GM12872 (cell line): ENCODE measurements at regions not wholly inside any gene's neighbourhood (a gene's known extent, or its start where the extent isn't known, plus 50 kb on each side); places are given as distances from the start of the nearest gene placed in this dataset.

Source experiments
- TF ChIP-seq, protein P1 (sequence below): IDR thresholded peaks from 3 replicates; pipeline ENCODE4 v1.5.1; 2011; ENCODE audit warnings: low read depth, mild to moderate bottlenecking, low read length, moderate library complexity; ENCODE audit not compliant: insufficient read depth

DNA sequence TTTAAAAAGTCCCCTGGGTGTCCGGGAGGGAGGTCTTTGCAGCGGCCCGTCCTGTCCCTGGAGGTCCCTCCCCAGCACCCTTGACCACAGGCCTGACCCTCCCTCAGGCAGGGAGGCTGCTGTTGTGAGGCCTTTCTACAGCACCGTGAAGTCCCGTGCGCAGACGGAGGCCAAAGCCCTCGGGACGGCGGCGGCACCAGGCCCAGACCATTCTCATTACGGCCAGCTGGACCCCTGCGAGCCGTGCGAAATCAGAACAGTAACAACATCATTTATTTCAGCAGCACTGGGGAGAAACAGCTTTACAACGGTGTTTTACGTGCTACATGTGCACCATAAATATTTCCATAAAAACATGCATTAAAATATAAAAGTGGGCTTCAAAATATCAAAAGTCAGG lies 101.4 kb upstream of the ACTRT2 start:
- TF ChIP-seq, protein P1, sequence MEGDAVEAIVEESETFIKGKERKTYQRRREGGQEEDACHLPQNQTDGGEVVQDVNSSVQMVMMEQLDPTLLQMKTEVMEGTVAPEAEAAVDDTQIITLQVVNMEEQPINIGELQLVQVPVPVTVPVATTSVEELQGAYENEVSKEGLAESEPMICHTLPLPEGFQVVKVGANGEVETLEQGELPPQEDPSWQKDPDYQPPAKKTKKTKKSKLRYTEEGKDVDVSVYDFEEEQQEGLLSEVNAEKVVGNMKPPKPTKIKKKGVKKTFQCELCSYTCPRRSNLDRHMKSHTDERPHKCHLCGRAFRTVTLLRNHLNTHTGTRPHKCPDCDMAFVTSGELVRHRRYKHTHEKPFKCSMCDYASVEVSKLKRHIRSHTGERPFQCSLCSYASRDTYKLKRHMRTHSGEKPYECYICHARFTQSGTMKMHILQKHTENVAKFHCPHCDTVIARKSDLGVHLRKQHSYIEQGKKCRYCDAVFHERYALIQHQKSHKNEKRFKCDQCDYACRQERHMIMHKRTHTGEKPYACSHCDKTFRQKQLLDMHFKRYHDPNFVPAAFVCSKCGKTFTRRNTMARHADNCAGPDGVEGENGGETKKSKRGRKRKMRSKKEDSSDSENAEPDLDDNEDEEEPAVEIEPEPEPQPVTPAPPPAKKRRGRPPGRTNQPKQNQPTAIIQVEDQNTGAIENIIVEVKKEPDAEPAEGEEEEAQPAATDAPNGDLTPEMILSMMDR: no peak

DNA sequence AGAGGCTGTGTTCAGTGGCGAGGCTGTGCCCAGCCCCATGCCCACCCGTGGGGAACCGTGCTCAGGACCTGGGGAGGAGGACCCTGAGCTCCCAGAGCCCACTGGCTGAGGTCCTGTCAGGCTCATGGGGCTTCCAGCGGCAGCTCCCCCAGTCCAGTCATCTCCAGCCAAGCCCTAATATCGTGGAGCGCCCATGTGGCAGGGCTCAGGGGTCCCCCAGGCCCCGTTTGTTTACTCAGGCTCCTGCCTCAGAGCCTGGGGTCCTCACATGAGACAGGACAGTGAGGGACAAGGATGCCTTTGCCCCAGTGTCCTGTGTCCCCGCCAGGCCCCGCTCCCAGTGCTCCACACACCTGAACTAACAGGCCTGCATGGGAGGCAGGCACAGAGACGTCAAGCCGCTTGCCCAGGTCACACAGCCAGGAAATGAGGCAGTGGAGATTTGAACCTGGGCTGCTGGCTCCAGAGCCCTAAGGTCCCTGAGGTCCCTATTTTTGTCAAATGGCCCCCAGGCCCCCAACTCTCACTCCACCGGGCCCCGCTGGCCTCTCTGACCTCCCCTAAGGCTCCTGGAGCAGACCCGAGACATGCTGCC lies 100.7 kb upstream of the ACTRT2 start:
- TF ChIP-seq, protein P1: no peak

DNA sequence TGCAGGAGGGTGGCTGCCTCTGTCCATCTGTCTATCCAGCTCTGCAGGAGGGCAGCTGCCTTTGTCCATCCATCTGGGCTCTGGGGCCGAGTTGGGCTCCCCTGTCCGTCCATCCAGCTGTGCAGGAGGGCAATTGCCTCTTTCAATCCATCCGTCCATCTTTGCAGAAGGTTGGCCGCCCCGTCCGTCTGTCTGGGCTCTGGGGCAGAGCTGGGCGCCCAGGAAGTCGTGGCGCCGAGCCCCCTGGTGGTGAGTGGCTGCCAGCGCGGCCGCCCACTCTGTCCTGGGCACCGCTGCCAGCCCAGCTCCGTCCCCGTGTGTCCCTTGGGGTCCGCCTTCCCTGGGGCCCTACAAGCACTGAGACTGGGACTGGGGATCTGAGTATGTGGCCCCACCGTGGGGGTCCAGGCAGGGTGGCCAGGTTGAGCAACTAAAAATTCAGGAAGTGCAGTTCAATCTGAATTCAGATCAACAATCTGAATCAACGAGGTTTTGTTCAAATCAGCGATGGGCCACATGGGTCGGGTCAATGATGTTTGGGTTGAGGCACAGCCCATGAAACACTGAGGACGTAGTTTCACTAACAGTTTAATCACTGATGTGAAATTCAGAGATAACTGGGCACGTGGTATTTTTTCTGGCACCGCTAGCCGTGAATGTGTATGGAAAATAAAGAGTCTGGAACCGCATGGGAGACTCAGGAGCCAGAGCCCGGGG lies 99.1 kb upstream of the ACTRT2 start:
- TF ChIP-seq, protein P1: peak; percentile 60

DNA sequence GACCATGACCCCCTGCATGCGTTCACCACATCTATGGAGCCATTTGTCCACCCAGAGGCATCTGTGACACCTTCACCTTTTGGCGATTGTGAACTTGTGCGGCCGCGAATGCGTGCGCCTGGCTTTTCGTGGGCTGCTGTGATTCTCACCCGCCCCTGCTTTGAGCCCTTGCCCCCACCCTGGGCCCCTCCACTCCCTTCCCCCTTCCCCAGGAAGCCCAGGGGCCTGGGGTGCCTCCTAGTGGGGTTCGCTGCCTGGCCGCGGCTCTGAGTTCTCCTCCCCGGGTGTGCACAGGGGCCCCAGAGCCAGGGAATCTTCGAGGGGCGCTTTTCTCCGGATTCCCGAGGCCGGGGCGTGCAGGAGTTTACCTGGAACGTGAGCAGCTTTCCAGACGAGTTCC lies 97.9 kb upstream of the ACTRT2 start:
- TF ChIP-seq, protein P1: no peak

DNA sequence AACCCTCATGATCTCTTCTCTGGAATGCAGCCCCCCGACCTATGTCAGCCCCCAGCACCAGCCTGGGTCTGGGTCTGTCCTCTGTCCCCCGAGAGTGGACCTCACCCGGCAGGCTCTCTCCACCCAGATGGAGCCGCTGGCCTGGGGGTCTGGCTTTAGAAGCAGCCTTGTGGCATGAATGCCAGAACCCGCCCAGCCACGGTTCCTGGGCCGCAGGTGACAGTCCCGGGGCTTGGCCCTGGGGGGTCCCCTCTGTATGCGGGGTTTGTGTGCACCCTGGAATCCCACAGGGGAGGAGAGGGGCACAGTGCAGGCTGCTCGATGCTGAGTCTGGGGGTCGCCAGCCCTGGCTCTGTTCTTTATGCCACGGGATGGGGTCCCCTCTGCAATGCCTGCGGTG lies 96.0 kb upstream of the ACTRT2 start:
- TF ChIP-seq, protein P1: no peak

DNA sequence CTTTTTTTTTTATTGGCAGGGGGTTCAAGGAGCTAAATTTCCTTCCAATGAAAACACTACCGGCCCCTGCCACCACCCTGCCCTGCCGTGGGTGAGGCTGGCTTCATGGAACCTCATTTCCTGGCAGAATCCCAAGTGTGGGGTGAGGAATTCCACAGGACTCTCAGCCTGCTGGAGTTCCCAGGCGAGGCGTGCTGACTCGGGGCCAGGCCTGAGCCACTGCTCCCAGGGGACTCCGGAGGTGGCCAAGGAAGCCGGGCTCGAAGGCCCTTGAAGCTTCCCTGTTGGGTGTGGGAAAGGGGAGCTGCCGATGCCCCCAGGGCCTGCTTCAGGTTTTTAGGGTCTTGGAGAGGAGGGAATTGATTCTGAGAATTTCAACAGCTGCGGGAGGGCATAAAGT lies 95.3 kb upstream of the ACTRT2 start:
- TF ChIP-seq, protein P1: no peak

DNA sequence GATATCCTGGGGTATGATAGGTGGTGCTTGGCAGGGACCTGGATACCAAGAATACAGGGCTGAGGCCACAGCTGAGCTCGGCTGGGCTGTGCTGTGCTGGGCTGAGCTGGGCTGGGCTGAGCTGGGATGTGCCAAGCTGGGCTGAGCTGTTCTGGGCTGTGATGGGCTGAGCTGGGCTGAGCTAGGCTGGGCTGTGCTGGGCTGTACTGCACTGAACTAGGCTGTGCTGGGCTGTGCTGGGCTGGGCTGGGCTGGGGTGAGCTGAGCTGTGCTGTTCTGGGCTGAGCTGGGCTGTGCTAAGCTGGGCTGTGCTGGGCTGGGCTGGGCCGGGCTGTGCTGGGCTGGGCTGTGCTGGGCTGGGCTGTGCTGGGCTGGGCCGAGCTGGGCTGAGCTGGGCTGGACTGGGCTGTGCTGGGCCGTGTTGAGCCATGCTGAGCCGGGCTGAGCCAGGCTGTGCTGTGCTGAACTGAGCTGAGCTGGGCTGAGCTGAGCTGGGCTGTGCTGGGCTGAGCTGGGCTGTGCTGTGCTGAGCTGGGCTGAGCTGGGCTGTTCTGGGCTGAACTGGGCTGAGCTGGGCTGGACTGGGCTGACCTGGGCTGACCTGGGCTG lies 94.7 kb upstream of the ACTRT2 start:
- TF ChIP-seq, protein P1: no peak
